Ishikawa (cell line): ENCODE measurements at regions not wholly inside any gene's neighbourhood (a gene's known extent, or its start where the extent isn't known, plus 50 kb on each side); places are given as distances from the start of the nearest gene placed in this dataset.

ENCODE experiments used
- NFIC ChIP-seq: IDR thresholded peaks from 2 replicates; pipeline ENCODE4 v1.6.1; 2012
- REST ChIP-seq: IDR thresholded peaks from 2 replicates; pipeline ENCODE4 v1.6.1; 2012; ENCODE audit warnings: low read depth, mild to moderate bottlenecking
- YY1 ChIP-seq: IDR thresholded peaks from 2 replicates; pipeline ENCODE4 v1.6.1; 2012; ENCODE audit warnings: low read depth

DNA sequence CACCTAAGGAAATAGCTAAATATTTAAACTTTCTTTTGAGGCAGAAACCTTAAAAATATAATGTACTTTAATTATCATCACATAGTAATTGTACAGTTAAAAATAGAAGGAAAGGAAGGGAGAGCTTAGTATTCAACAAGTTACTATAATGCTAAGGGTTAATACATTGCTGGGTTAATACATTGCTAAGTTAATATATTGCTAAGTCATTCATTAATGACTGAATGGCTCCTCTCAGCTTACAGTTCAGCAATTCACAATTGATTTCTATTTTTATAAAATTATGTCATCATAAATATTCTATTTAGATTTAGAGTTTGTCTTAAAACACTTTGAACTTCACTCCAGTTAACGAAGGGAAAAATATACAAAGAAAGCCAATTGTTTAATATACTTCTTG, 207.9 kb downstream of the BMP4 start:
- no peak for TF ChIP-seq NFIC
- no peak for TF ChIP-seq REST
- no peak for TF ChIP-seq YY1
